Mesendoderm (in vitro differentiated cells): ENCODE measurements at regions not wholly inside any gene's neighbourhood (a gene's known extent, or its start where the extent isn't known, plus 50 kb on each side); places are given as distances from the start of the nearest gene placed in this dataset.

Experiments used
- DNase-seq: peaks from one replicate; pipeline ENCODE4 v3.0.0; 2013
- H2AK5ac ChIP-seq: 2 replicates; pipeline ENCODE4 v1.6.1; 2013; ENCODE audit warnings: low read length, inconsistent platforms
- H2BK120ac ChIP-seq: 2 replicates; pipeline ENCODE4 v1.6.1; 2013; ENCODE audit warnings: low read depth, mild to moderate bottlenecking, low read length, moderate library complexity, mixed read lengths
- H2BK15ac ChIP-seq: replicated peaks from 2 replicates; pipeline ENCODE4 v1.6.1; 2013; ENCODE audit warnings: low read depth, mild to moderate bottlenecking, moderate library complexity
- H2BK5ac ChIP-seq: 2 replicates; pipeline ENCODE4 v1.6.1; 2013; ENCODE audit warnings: low read length, inconsistent platforms
- H3K18ac ChIP-seq: 2 replicates; pipeline ENCODE4 v1.6.1; 2013; ENCODE audit warnings: mild to moderate bottlenecking, low read length, mixed read lengths
- H3K23ac ChIP-seq: one replicate; pipeline ENCODE4 v1.6.1; 2013; ENCODE audit warnings: low read length
- H3K27ac ChIP-seq: 2 replicates; pipeline ENCODE4 v1.5.1; 2013; ENCODE audit warnings: low read depth, mild to moderate bottlenecking, inconsistent platforms, low read length, moderate library complexity
- H3K27me3 ChIP-seq: 2 replicates; pipeline ENCODE4 v1.6.1; 2013; ENCODE audit warnings: low read length, control low read depth, mild to moderate bottlenecking, inconsistent platforms; ENCODE audit not compliant: insufficient read depth, poor library complexity
- H3K36me3 ChIP-seq: 2 replicates; pipeline ENCODE4 v1.6.1; 2013; ENCODE audit warnings: low read length, inconsistent platforms; ENCODE audit not compliant: control insufficient read depth, insufficient read depth
- H3K4ac ChIP-seq: one replicate; pipeline ENCODE4 v1.6.1; 2013; ENCODE audit warnings: low read depth, mild to moderate bottlenecking, low read length, moderate library complexity
- H3K4me1 ChIP-seq: 2 replicates; pipeline ENCODE4 v1.6.1; 2013; ENCODE audit warnings: low read depth, low read length, inconsistent platforms; ENCODE audit not compliant: control insufficient read depth
- H3K4me2 ChIP-seq: 2 replicates; pipeline ENCODE4 v1.6.1; 2013; ENCODE audit warnings: low read length
- H3K4me3 ChIP-seq: 2 replicates; pipeline ENCODE4 v1.5.1; 2013; ENCODE audit warnings: mild to moderate bottlenecking, low read length
- H3K56ac ChIP-seq: one replicate; pipeline ENCODE4 v1.6.1; 2013; ENCODE audit warnings: low read length
- H3K79me1 ChIP-seq: 2 replicates; pipeline ENCODE4 v1.6.1; 2013; ENCODE audit warnings: low read length, inconsistent platforms
- H3K79me2 ChIP-seq: 2 replicates; pipeline ENCODE4 v1.6.1; 2013; ENCODE audit warnings: mild to moderate bottlenecking, low read length; ENCODE audit not compliant: control insufficient read depth, insufficient read depth
- H3K9ac ChIP-seq: 2 replicates; pipeline ENCODE4 v1.6.1; 2013; ENCODE audit warnings: low read length, inconsistent platforms
- H4K5ac ChIP-seq: one replicate; pipeline ENCODE4 v1.6.1; 2013; ENCODE audit warnings: low read length
- H4K8ac ChIP-seq: one replicate; pipeline ENCODE4 v1.6.1; 2013; ENCODE audit warnings: low read depth, mild to moderate bottlenecking, control low read depth, low read length, moderate library complexity
- WGBS: extraction: QIAGEN DNeasy Blood & Tissue Kit; methylation state at CpG from one replicate; pipeline ENCODE4 v1.1.7; 2013; ENCODE audit warnings: low lambda C conversion rate, missing lambda C conversion rate; ENCODE audit not compliant: insufficient coverage; ENCODE audit errors: extremely low coverage; 5-methylcytosine and 5-hydroxymethylcytosine counted together

GRCh38 chr9:1362845-1363244, 312.7 kb downstream of the DMRT2 start:
- Histone ChIP-seq H3K18ac (no peak overlapping the region), H3K36me3 (no peaks in the 10 kb centered on the region), H3K4me2 (no peak overlapping the region), H4K8ac (no peak overlapping the region), H2BK5ac (no peak overlapping the region), H3K23ac (no peak overlapping the region), H2AK5ac (no peak overlapping the region), H4K5ac (no peak overlapping the region), H3K4me1 (no peaks in the 10 kb centered on the region), H2BK120ac (no peak overlapping the region), H3K27me3 (no peaks in the 10 kb centered on the region), H3K79me1 (no peaks in the 10 kb centered on the region), H3K9ac (no peak overlapping the region), H3K56ac (no peak overlapping the region), H3K4ac (no peak overlapping the region), H3K79me2 (no peaks in the 10 kb centered on the region), H2BK15ac (no peak overlapping the region), H3K27ac (no peak overlapping the region), H3K4me3 (no peak overlapping the region)
- no peak for DNase-seq
- WGBS, result no CpG with 5 or more reads among the region's 6 CpGs

- Histone ChIP-seq H3K36me3 (no peaks in the 10 kb centered on the region), H3K9ac (no peak overlapping the region), H3K56ac (no peak overlapping the region), H3K27me3 (no peaks in the 10 kb centered on the region), H3K4me3 (no peak overlapping the region), H3K4ac (no peak overlapping the region), H2BK15ac (no peak overlapping the region), H3K4me2 (no peak overlapping the region), H3K4me1 (no peaks in the 10 kb centered on the region), H3K79me1 (no peaks in the 10 kb centered on the region), H2BK5ac (no peak overlapping the region), H3K27ac (no peak overlapping the region), H3K23ac (no peak overlapping the region), H3K79me2 (no peaks in the 10 kb centered on the region), H4K5ac (no peak overlapping the region), H2BK120ac (no peak overlapping the region), H4K8ac (no peak overlapping the region), H2AK5ac (no peak overlapping the region), H3K18ac (no peak overlapping the region)
- no CpG with 5 or more reads among the region's 2 CpGs for WGBS
- no peak for DNase-seq
Observed at GRCh38 chr9:1366276-1366675, 316.1 kb downstream of the DMRT2 start.

- Histone ChIP-seq H4K5ac (no peak overlapping the region), H3K27me3 (no peaks in the 10 kb centered on the region), H3K4me2 (no peak overlapping the region), H3K36me3 (no peaks in the 10 kb centered on the region), H3K18ac (no peak overlapping the region), H3K56ac (no peak overlapping the region), H2BK5ac (no peak overlapping the region), H3K9ac (no peak overlapping the region), H2AK5ac (no peak overlapping the region), H3K79me2 (no peaks in the 10 kb centered on the region), H3K4me3 (no peak overlapping the region), H2BK120ac (no peak overlapping the region), H3K4ac (no peak overlapping the region), H2BK15ac (no peak overlapping the region), H3K27ac (no peak overlapping the region), H3K4me1 (no peaks in the 10 kb centered on the region), H3K79me1 (no peaks in the 10 kb centered on the region), H3K23ac (no peak overlapping the region), H4K8ac (no peak overlapping the region)
- WGBS, result no CpG with 5 or more reads among the region's 1 CpG
- DNase-seq, result no peak
Observed at GRCh38 chr9:1369297-1369696, 319.1 kb downstream of the DMRT2 start.

GRCh38 chr9:1373445-1373844, 323.3 kb downstream of the DMRT2 start:
- Histone ChIP-seq H2AK5ac (no peak overlapping the region), H3K4me1 (no peaks in the 10 kb centered on the region), H2BK5ac (no peak overlapping the region), H3K4ac (no peak overlapping the region), H3K79me2 (no peaks in the 10 kb centered on the region), H2BK15ac (no peak overlapping the region), H3K79me1 (no peaks in the 10 kb centered on the region), H3K18ac (no peak overlapping the region), H3K27ac (no peak overlapping the region), H3K4me3 (no peak overlapping the region), H2BK120ac (no peak overlapping the region), H3K9ac (no peak overlapping the region), H3K27me3 (no peaks in the 10 kb centered on the region), H4K8ac (no peak overlapping the region), H3K23ac (no peak overlapping the region), H3K36me3 (no peaks in the 10 kb centered on the region), H3K4me2 (no peak overlapping the region), H4K5ac (no peak overlapping the region), H3K56ac (no peak overlapping the region)
- no CpG with 5 or more reads among the region's 5 CpGs for WGBS
- DNase-seq, result no peak

- Histone ChIP-seq H3K4me3 (no peak overlapping the region), H2BK120ac (no peak overlapping the region), H3K79me2 (no peaks in the 10 kb centered on the region), H2AK5ac (no peak overlapping the region), H4K8ac (no peak overlapping the region), H3K9ac (no peak overlapping the region), H3K56ac (no peak overlapping the region), H3K4me2 (no peak overlapping the region), H3K36me3 (no peaks in the 10 kb centered on the region), H3K23ac (no peak overlapping the region), H3K27ac (no peak overlapping the region), H3K4me1 (no peaks in the 10 kb centered on the region), H3K4ac (no peak overlapping the region), H3K18ac (no peak overlapping the region), H4K5ac (no peak overlapping the region), H3K79me1 (no peaks in the 10 kb centered on the region), H2BK15ac (no peak overlapping the region), H2BK5ac (no peak overlapping the region), H3K27me3 (no peaks in the 10 kb centered on the region)
- no CpG with 5 or more reads among the region's 4 CpGs for WGBS
- no peak for DNase-seq
Observed at GRCh38 chr9:1383899-1384455, 333.8 kb downstream of the DMRT2 start.

GRCh38 chr9:1384816-1385215, 334.7 kb downstream of the DMRT2 start:
- Histone ChIP-seq H3K4me2 (no peak overlapping the region), H3K4me1 (no peaks in the 10 kb centered on the region), H2BK5ac (no peak overlapping the region), H4K5ac (no peak overlapping the region), H3K27me3 (no peaks in the 10 kb centered on the region), H2AK5ac (no peak overlapping the region), H3K18ac (no peak overlapping the region), H3K4ac (no peak overlapping the region), H3K56ac (no peak overlapping the region), H3K9ac (no peak overlapping the region), H3K4me3 (no peak overlapping the region), H3K79me2 (no peaks in the 10 kb centered on the region), H3K23ac (no peak overlapping the region), H4K8ac (no peak overlapping the region), H3K79me1 (no peaks in the 10 kb centered on the region), H3K27ac (no peak overlapping the region), H3K36me3 (no peaks in the 10 kb centered on the region), H2BK120ac (no peak overlapping the region), H2BK15ac (no peak overlapping the region)
- no CpG with 5 or more reads among the region's 2 CpGs for WGBS
- no peak for DNase-seq
